ENCODE measurements at regions not wholly inside any gene's neighbourhood (a gene's known extent, or its start where the extent isn't known, plus 50 kb on each side); places are given as distances from the start of the nearest gene placed in this dataset.

DNA sequence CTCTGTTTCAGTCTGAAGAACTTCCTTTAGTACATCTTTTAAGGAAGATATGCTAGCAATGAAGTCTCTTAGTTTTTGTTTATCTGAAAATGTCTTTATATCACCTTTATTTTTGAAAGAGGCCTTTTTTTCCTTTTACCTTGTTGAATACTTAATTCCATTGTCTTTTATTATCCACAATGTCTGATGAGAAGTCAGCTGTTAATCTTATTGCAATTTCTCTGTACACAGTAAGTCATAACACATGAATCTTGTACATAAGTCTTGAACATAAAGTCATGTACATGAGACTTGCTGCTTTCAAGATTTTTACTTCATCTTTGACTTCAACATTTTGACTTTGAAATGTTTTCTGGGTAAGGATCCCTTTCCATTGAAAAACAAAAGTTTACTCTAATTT, 424.3 kb upstream of the ATP10A start:
- Histone ChIP-seq H4K20me1 (ENCODE audit: insufficient read depth) (no peaks in the 10 kb centered on the region), H3F3A (ENCODE audit: insufficient read depth, low read depth) (no peaks in the 10 kb centered on the region), H3K4me3 (no peak overlapping the region), H3K27ac (no peak overlapping the region), H3K4me2 (no peak overlapping the region), H2AFZ (no peak overlapping the region), H3K9me2 (ENCODE audit: insufficient read depth) (no peaks in the 10 kb centered on the region), H3K9me3 (ENCODE audit: insufficient read depth, low read depth) (no peaks in the 10 kb centered on the region), H3K4me1 (replicated peaks; ENCODE audit: insufficient read depth) (no peaks in the 10 kb centered on the region), H3K36me3 (ENCODE audit: low read depth) (no peaks in the 10 kb centered on the region), H3K79me2 (ENCODE audit: low read depth) (no peaks in the 10 kb centered on the region), H3K27me3 (ENCODE audit: insufficient read depth, low read depth) (no peaks in the 10 kb centered on the region)
- intact Hi-C loops (cut with micrococcal nuclease; ENCODE audit: unreplicated experiment): no loop called here
- CTCF ChIA-PET: no interaction called here
- TF ChIP-seq CTCF (conservative IDR thresholded peaks at IDR 0.05) (no peak), EZH2 (IDR thresholded peaks at IDR 0.05; ENCODE audit: low read depth) (no peak)
- POLR2A ChIA-PET (ENCODE audit: unreplicated experiment): no interaction called here
- no peak for DNase-seq
- no TSS peak for BruUV-seq (replicated peaks)

GRCh38 chr15:26280281-26280680, 417.2 kb upstream of the ATP10A start:
- Histone ChIP-seq H3K4me1 (replicated peaks; ENCODE audit: insufficient read depth) (no peaks in the 10 kb centered on the region), H3K9me3 (ENCODE audit: insufficient read depth, low read depth) (no peaks in the 10 kb centered on the region), H3K9me2 (ENCODE audit: insufficient read depth) (no peaks in the 10 kb centered on the region), H3K27me3 (ENCODE audit: insufficient read depth, low read depth) (no peaks in the 10 kb centered on the region), H3K4me2 (no peak overlapping the region), H4K20me1 (ENCODE audit: insufficient read depth) (no peaks in the 10 kb centered on the region), H2AFZ (no peak overlapping the region), H3K4me3 (no peak overlapping the region), H3K79me2 (ENCODE audit: low read depth) (no peaks in the 10 kb centered on the region), H3F3A (ENCODE audit: insufficient read depth, low read depth) (no peaks in the 10 kb centered on the region), H3K27ac (no peak overlapping the region), H3K36me3 (ENCODE audit: low read depth) (no peaks in the 10 kb centered on the region)
- intact Hi-C loops (cut with micrococcal nuclease; ENCODE audit: unreplicated experiment): no loop called here
- CTCF ChIA-PET: no interaction called here
- BruUV-seq (replicated peaks): no TSS peak
- POLR2A ChIA-PET (ENCODE audit: unreplicated experiment): no interaction called here
- TF ChIP-seq CTCF (conservative IDR thresholded peaks at IDR 0.05): no peak
- TF ChIP-seq EZH2 (IDR thresholded peaks at IDR 0.05; ENCODE audit: low read depth): no peak
- no peak for DNase-seq

GRCh38 chr15:26261966-26262365, 398.8 kb upstream of the ATP10A start:
- Histone ChIP-seq H3F3A (ENCODE audit: insufficient read depth, low read depth) (no peaks in the 10 kb centered on the region), H3K9me3 (ENCODE audit: insufficient read depth, low read depth) (no peaks in the 10 kb centered on the region), H3K27me3 (ENCODE audit: insufficient read depth, low read depth) (no peaks in the 10 kb centered on the region), H3K27ac (no peak overlapping the region), H3K36me3 (ENCODE audit: low read depth) (no peaks in the 10 kb centered on the region), H3K4me3 (no peak overlapping the region), H4K20me1 (ENCODE audit: insufficient read depth) (no peaks in the 10 kb centered on the region), H3K4me2 (no peak overlapping the region), H3K9me2 (ENCODE audit: insufficient read depth) (no peaks in the 10 kb centered on the region), H3K4me1 (replicated peaks; ENCODE audit: insufficient read depth) (no peaks in the 10 kb centered on the region), H3K79me2 (ENCODE audit: low read depth) (no peaks in the 10 kb centered on the region), H2AFZ (no peak overlapping the region)
- no TSS peak for BruUV-seq (replicated peaks)
- ChIA-PET CTCF (no interaction called here), POLR2A (ENCODE audit: unreplicated experiment) (no interaction called here)
- TF ChIP-seq CTCF (conservative IDR thresholded peaks at IDR 0.05): no peak
- no peak for TF ChIP-seq EZH2 (IDR thresholded peaks at IDR 0.05; ENCODE audit: low read depth)
- intact Hi-C loops (cut with micrococcal nuclease; ENCODE audit: unreplicated experiment): no loop called here
- DNase-seq: no peak

All from PC-9 (cell line).